WTC11 (cell line): ENCODE measurements at regions not wholly inside any gene's neighbourhood (a gene's known extent, or its start where the extent isn't known, plus 50 kb on each side); places are given as distances from the start of the nearest gene placed in this dataset.

Experiments used
- CTCF ChIP-seq: fragments of 200-600 bp; IDR thresholded peaks from 2 replicates; pipeline ENCODE4 v1.8.0; 2022; ENCODE audit warnings: antibody characterized with exemption
- SP1 ChIP-seq: sonication (generic); formaldehyde crosslinking; conservative IDR thresholded peaks from 2 replicates; pipeline ENCODE4 v1.8.1; 2022; ENCODE audit warnings: missing genetic modification reagents
- USF2 ChIP-seq: sonication (generic); formaldehyde crosslinking; IDR thresholded peaks from 2 replicates; pipeline ENCODE4 v1.8.1; 2023; ENCODE audit warnings: mild to moderate bottlenecking, missing genetic modification reagents, moderate library complexity

GRCh38 chr18:39329496-39330275 is 1764.1 kb upstream of the CELF4 start:
- TF ChIP-seq CTCF, result no peak
- no peak for TF ChIP-seq SP1 (CRISPR knock-in tag)
- TF ChIP-seq USF2 (CRISPR knock-in tag), result no peak
